GM12878 (cell line): ENCODE measurements at regions not wholly inside any gene's neighbourhood (a gene's known extent, or its start where the extent isn't known, plus 50 kb on each side); places are given as distances from the start of the nearest gene placed in this dataset.

Source experiments
- ATAC-seq: fragments of 200-7000 bp; cut with Tn5 transposase; 3 replicates; pipeline ENCODE4 v1.9.1; 2020; ENCODE audit warnings: mild to moderate bottlenecking, moderate library complexity
- BruUV-seq: library from RNA; stranded (reverse); fragments of 400-500 nt; replicated peaks from 2 replicates; lab custom pipeline; 2021; lab: Mats Ljungman, UMichigan
- CTCF ChIA-PET: fragments of 300-600 bp; sonication (Branson Sonifier 250); formaldehyde crosslinking; extraction: SDS; loops from one replicate; lab custom pipeline; 2021; ENCODE audit warnings: inconsistent platforms; lab: Yijun Ruan, JAX
- POLR2A ChIA-PET: fragments of 350-600 bp; formaldehyde crosslinking; extraction: SDS; loops from one replicate; lab custom pipeline; 2021; ENCODE audit warnings: inconsistent platforms; lab: Charles Lee
- RAD21 ChIA-PET: fragments of 300-600 bp; sonication (Branson Sonifier 250); formaldehyde crosslinking; loops from one replicate; lab custom pipeline; 2023; ENCODE audit warnings: antibody characterized with exemption; ENCODE audit not compliant: unreplicated experiment; lab: Charles Lee
- SMC1A ChIA-PET: fragments of 300-600 bp; sonication (Branson Sonifier 250); formaldehyde crosslinking; loops from one replicate; lab custom pipeline; 2023; ENCODE audit not compliant: unreplicated experiment, uncharacterized antibody; lab: Charles Lee
- DNase-seq: peaks from one replicate; pipeline ENCODE4 v3.0.0-alpha.2; 2011; ENCODE audit warnings: low read depth, low spot score
- FAIRE-seq: peaks from 3 replicates; lab custom pipeline; 2011; peaks lifted over from hg19 to GRCh38; lab: Jason Lieb, UNC
- H2AFZ ChIP-seq: 2 replicates; pipeline ENCODE4 v1.6.0; 2011; ENCODE audit warnings: low read depth, low read length, control low read depth; ENCODE audit not compliant: control insufficient read depth
- H3K27ac ChIP-seq: 2 replicates; pipeline ENCODE4 v1.5.1; 2011; ENCODE audit warnings: control low read depth; ENCODE audit not compliant: control insufficient read depth, insufficient read depth
- H3K27me3 ChIP-seq, 2 experiments: replicated peaks in 1 of 2; 2 replicates each; pipeline versions ENCODE4 v1.6.0 to v1.6.1; 2011; ENCODE audit warnings: low read length in 1 of 2; ENCODE audit not compliant: control insufficient read depth in 2 of 2, insufficient read depth in 2 of 2
- H3K36me3 ChIP-seq, 2 experiments: 2 replicates each; pipeline ENCODE4 v1.5.1; 2011; ENCODE audit warnings: low read length in 1 of 2; ENCODE audit not compliant: control insufficient read depth in 2 of 2, insufficient read depth in 2 of 2
- H3K4me1 ChIP-seq: 2 replicates; pipeline ENCODE4 v1.6.1; 2011; ENCODE audit warnings: mild to moderate bottlenecking, low read length, moderate library complexity, mixed read lengths; ENCODE audit not compliant: control insufficient read depth, insufficient read depth
- H3K4me2 ChIP-seq: 2 replicates; pipeline ENCODE4 v1.6.0; 2011; ENCODE audit warnings: control low read depth; ENCODE audit not compliant: control insufficient read depth, insufficient read depth
- H3K4me3 ChIP-seq: fragments of 200-600 bp; sonication (generic); 2 replicates; pipeline ENCODE4 v1.5.1; 2016
- H3K79me2 ChIP-seq: 2 replicates; pipeline ENCODE4 v1.6.0; 2011; ENCODE audit warnings: low read length; ENCODE audit not compliant: control insufficient read depth, insufficient read depth
- H3K9ac ChIP-seq: 2 replicates; pipeline ENCODE4 v1.8.0; 2011; ENCODE audit warnings: low read length, control low read depth, mixed read lengths; ENCODE audit not compliant: control insufficient read depth, insufficient read depth
- H3K9me3 ChIP-seq: replicated peaks from 3 replicates; pipeline ENCODE4 v1.5.1; 2011; ENCODE audit warnings: mild to moderate bottlenecking, low read length; ENCODE audit not compliant: control insufficient read depth, insufficient read depth
- H4K20me1 ChIP-seq: 2 replicates; pipeline ENCODE4 v1.6.0; 2011; ENCODE audit not compliant: control insufficient read depth, insufficient read depth
- CBFB ChIP-seq: IDR thresholded peaks from 2 replicates; pipeline ENCODE4 v1.6.1; 2016; ENCODE audit warnings: antibody characterized with exemption, low read depth
- CBX3 ChIP-seq: fragments of 200-600 bp; sonication (generic); IDR thresholded peaks from 2 replicates; pipeline ENCODE4 v1.6.1; 2016; ENCODE audit warnings: low read depth, borderline replicate concordance
- NR2C1 ChIP-seq: fragments of 450-650 bp; IDR thresholded peaks from 2 replicates; pipeline ENCODE4 v1.6.1; 2017; ENCODE audit warnings: antibody characterized with exemption, mild to moderate bottlenecking, moderate library complexity
- PML ChIP-seq: IDR thresholded peaks from 2 replicates; pipeline ENCODE4 v1.6.1; 2012; ENCODE audit warnings: low read length, inconsistent platforms
- TBL1XR1 ChIP-seq: IDR thresholded peaks from 2 replicates; pipeline ENCODE4 v1.6.1; 2012; ENCODE audit warnings: low read depth, low read length, improper control_type of control experiment
- WGBS: methylation state at CpG from one replicate; pipeline ENCODE4 v1.1.6; 2016; ENCODE audit warnings: low lambda C conversion rate; ENCODE audit not compliant: insufficient replicate concordance, insufficient coverage; ENCODE audit errors: missing lambda C conversion rate; 5-methylcytosine and 5-hydroxymethylcytosine counted together
- in situ Hi-C: fragments of 300-500 bp; cut with MboI; formaldehyde crosslinking; loops from 9 replicates; pipeline ENCODE4 v1.14.3; 2018; ENCODE audit warnings: mixed read lengths
- intact Hi-C: fragments of 100-400 bp; cut with micrococcal nuclease; formaldehyde crosslinking; loops from one replicate; pipeline ENCODE4 v1.14.2; 2022; ENCODE audit not compliant: unreplicated experiment

GRCh38 chr2:183872131-183872530 is 726.2 kb upstream of the ZNF804A start:
- Histone ChIP-seq H3K4me2 (no peak overlapping the region), H2AFZ (no peak overlapping the region), H3K4me1 (no peaks in the 10 kb centered on the region), H4K20me1 (no peaks in the 10 kb centered on the region), H3K27me3 (no peaks in the 10 kb centered on the region), H3K9ac (no peak overlapping the region), H3K27ac (no peak overlapping the region), H3K36me3 (no peaks in the 10 kb centered on the region), H3K9me3 (no peaks in the 10 kb centered on the region), H3K4me3 (no peak overlapping the region), H3K79me2 (no peaks in the 10 kb centered on the region)
- intact Hi-C loops (no loop called here), in situ Hi-C loops (no loop called here)
- ChIA-PET SMC1A (no interaction called here), RAD21 (no interaction called here), CTCF (no interaction called here), POLR2A (no interaction called here)
- no TSS peak for BruUV-seq
- DNase-seq (no peak), FAIRE-seq (no peak), ATAC-seq (no peak)
- TF ChIP-seq PML = no peak
- TF ChIP-seq NR2C1 = no peak
- no peak for TF ChIP-seq CBX3
- no peak for TF ChIP-seq TBL1XR1

GRCh38 chr2:183881978-183882377 is 716.4 kb upstream of the ZNF804A start:
- no peaks in the 10 kb centered on the region for H3K4me1 ChIP-seq
- no peak overlapping the region for H2AFZ ChIP-seq
- H3K4me2 ChIP-seq = no peak overlapping the region
- H3K27me3 ChIP-seq = no peaks in the 10 kb centered on the region
- DNase-seq (no peak), ATAC-seq (no peak), FAIRE-seq (no peak)
- POLR2A ChIA-PET = no interaction called here
- BruUV-seq = no TSS peak
- in situ Hi-C loops (no loop called here), intact Hi-C loops (no loop called here)
- no peaks in the 10 kb centered on the region for H3K36me3 ChIP-seq
- CTCF ChIA-PET = no interaction called here
- RAD21 ChIA-PET = no interaction called here
- WGBS = 54% methylated on average over 1 of the region's 1 CpG
- H3K9me3 ChIP-seq = no peaks in the 10 kb centered on the region
- H3K4me3 ChIP-seq = no peak overlapping the region
- no peak overlapping the region for H3K9ac ChIP-seq
- TF ChIP-seq CBFB = no peak
- H4K20me1 ChIP-seq = no peaks in the 10 kb centered on the region
- no peak overlapping the region for H3K27ac ChIP-seq
- H3K79me2 ChIP-seq = no peaks in the 10 kb centered on the region
- SMC1A ChIA-PET = no interaction called here
